IMR-90 (cell line): ENCODE measurements at regions not wholly inside any gene's neighbourhood (a gene's known extent, or its start where the extent isn't known, plus 50 kb on each side); places are given as distances from the start of the nearest gene placed in this dataset.

Experiments used
- BHLHE40 ChIP-seq: fragments of 150-350 bp; IDR thresholded peaks from 2 replicates; pipeline ENCODE4 v1.6.1; 2016; ENCODE audit warnings: mild to moderate bottlenecking, low read depth, low read length
- CEBPB ChIP-seq: IDR thresholded peaks from 2 replicates; pipeline ENCODE4 v1.6.1; 2012; ENCODE audit warnings: low read depth, low read length, improper control_type of control experiment
- CHD1 ChIP-seq: IDR thresholded peaks from 2 replicates; pipeline ENCODE4 v1.6.1; 2012; ENCODE audit warnings: low read depth, low read length, improper control_type of control experiment
- MAFK ChIP-seq: IDR thresholded peaks from 2 replicates; pipeline ENCODE4 v1.6.1; 2012; ENCODE audit warnings: low read depth, low read length, improper control_type of control experiment
- MAZ ChIP-seq: IDR thresholded peaks from 2 replicates; pipeline ENCODE4 v1.6.1; 2012; ENCODE audit warnings: low read depth, mild to moderate bottlenecking, low read length, improper control_type of control experiment, moderate library complexity, borderline replicate concordance
- MXI1 ChIP-seq: IDR thresholded peaks from 2 replicates; pipeline ENCODE4 v1.6.1; 2012; ENCODE audit warnings: low read depth, mild to moderate bottlenecking, low read length, moderate library complexity, borderline replicate concordance
- NFE2L2 ChIP-seq: fragments of 150-350 bp; IDR thresholded peaks from 2 replicates; pipeline ENCODE4 v1.6.1; 2016; ENCODE audit warnings: low read depth, mild to moderate bottlenecking, low read length
- POLR2A ChIP-seq: IDR thresholded peaks from 2 replicates; pipeline ENCODE4 v1.6.1; 2012; ENCODE audit warnings: mild to moderate bottlenecking, low read depth, low read length
- RAD21 ChIP-seq: IDR thresholded peaks from 2 replicates; pipeline ENCODE4 v1.6.1; 2012; ENCODE audit warnings: low read length, improper control_type of control experiment
- RFX5 ChIP-seq: IDR thresholded peaks from 2 replicates; pipeline ENCODE4 v1.8.0; 2012; ENCODE audit warnings: low read depth, mild to moderate bottlenecking, low read length, moderate library complexity
- TF ChIP-seq, protein P1 (sequence below): conservative IDR thresholded peaks from 2 replicates; pipeline ENCODE4 v1.5.1; 2012; ENCODE audit warnings: mild to moderate bottlenecking, low read depth, low read length, improper control_type of control experiment

DNA sequence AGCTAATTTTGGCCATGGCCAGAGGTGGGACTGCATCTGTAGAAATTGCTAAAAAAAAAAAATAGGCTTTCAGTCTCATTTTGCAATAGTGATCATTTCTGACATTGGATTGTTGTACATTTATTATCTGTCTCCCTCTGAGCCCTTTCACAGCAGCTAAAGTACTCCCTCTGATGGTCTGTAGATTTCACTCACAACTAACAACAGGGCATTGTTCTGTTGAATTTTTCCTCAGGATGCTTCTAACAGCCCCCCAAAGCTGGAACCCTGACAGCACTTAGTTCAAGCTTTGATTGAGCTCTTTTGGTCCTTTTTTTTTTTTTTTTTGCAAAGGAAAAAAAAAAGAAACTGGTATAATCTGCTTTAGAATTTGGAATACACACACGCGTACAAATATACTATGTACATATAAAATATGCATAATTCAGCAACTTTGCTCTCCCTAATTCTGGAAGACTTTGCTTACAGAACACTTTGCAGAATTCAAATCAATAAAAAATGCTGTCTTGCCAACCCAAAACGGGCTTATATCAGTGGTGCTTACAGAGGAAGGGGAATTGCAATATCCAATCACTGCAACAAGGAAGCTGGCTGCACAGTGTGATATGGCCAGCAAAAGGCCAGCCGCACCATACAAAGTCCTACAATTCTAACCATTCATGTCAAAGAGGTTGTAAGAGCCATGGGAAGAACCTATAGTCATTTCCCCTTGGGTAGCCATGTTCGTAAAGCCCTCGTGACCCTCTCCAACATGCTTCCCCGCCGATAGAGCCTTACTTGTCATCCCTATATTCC lies 406.4 kb downstream of the SMARCA1 start:
- TF ChIP-seq, protein P1, sequence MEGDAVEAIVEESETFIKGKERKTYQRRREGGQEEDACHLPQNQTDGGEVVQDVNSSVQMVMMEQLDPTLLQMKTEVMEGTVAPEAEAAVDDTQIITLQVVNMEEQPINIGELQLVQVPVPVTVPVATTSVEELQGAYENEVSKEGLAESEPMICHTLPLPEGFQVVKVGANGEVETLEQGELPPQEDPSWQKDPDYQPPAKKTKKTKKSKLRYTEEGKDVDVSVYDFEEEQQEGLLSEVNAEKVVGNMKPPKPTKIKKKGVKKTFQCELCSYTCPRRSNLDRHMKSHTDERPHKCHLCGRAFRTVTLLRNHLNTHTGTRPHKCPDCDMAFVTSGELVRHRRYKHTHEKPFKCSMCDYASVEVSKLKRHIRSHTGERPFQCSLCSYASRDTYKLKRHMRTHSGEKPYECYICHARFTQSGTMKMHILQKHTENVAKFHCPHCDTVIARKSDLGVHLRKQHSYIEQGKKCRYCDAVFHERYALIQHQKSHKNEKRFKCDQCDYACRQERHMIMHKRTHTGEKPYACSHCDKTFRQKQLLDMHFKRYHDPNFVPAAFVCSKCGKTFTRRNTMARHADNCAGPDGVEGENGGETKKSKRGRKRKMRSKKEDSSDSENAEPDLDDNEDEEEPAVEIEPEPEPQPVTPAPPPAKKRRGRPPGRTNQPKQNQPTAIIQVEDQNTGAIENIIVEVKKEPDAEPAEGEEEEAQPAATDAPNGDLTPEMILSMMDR = no peak
- TF ChIP-seq CHD1 (no peak), POLR2A (no peak), RAD21 (no peak), RFX5 (no peak), BHLHE40 (no peak), MAZ (no peak), MAFK (no peak), CEBPB (no peak), MXI1 (no peak), NFE2L2 (no peak)
